Astrocyte (in vitro differentiated cells and primary cell): ENCODE measurements at regions not wholly inside any gene's neighbourhood (a gene's known extent, or its start where the extent isn't known, plus 50 kb on each side); places are given as distances from the start of the nearest gene placed in this dataset.

Source experiments
- DNase-seq: peaks from one replicate; pipeline ENCODE4 v3.0.0-alpha.2; 2010; ENCODE audit warnings: low read depth
- FAIRE-seq: peaks from 2 replicates; lab custom pipeline; 2011; peaks lifted over from hg19 to GRCh38; lab: Jason Lieb, UNC
- H2AFZ ChIP-seq: 2 replicates; pipeline ENCODE4 v1.6.0; 2012; ENCODE audit warnings: low read depth, low read length, inconsistent platforms
- H3K27ac ChIP-seq: 2 replicates; pipeline ENCODE4 v1.5.1; 2011; ENCODE audit warnings: low read depth, low read length, inconsistent platforms
- H3K27me3 ChIP-seq: 2 replicates; pipeline ENCODE4 v1.6.0; 2011; ENCODE audit warnings: low read length, inconsistent platforms; ENCODE audit not compliant: insufficient read depth
- H3K36me3 ChIP-seq: 2 replicates; pipeline ENCODE4 v1.5.1; 2011; ENCODE audit warnings: low read length, inconsistent platforms; ENCODE audit not compliant: insufficient read depth
- H3K4me1 ChIP-seq: 2 replicates; pipeline ENCODE4 v1.5.1; 2011; ENCODE audit warnings: low read length, inconsistent platforms; ENCODE audit not compliant: insufficient read depth
- H3K4me2 ChIP-seq: 2 replicates; pipeline ENCODE4 v1.6.0; 2012; ENCODE audit warnings: low read length, inconsistent platforms
- H3K4me3 ChIP-seq: 2 replicates; pipeline ENCODE4 v1.5.1; 2011; ENCODE audit warnings: low read depth, mild to moderate bottlenecking, low read length, inconsistent platforms; ENCODE audit not compliant: insufficient read depth
- H3K79me2 ChIP-seq: 2 replicates; pipeline ENCODE4 v1.6.0; 2012; ENCODE audit warnings: mild to moderate bottlenecking, low read length, inconsistent platforms; ENCODE audit not compliant: insufficient read depth
- H3K9ac ChIP-seq: 2 replicates; pipeline ENCODE4 v1.6.0; 2012; ENCODE audit warnings: mild to moderate bottlenecking, low read length, inconsistent platforms
- H3K9me3 ChIP-seq: 2 replicates; pipeline ENCODE4 v1.5.1; 2012; ENCODE audit warnings: low read depth, mild to moderate bottlenecking, low read length, inconsistent platforms; ENCODE audit not compliant: insufficient read depth
- H4K20me1 ChIP-seq: 2 replicates; pipeline ENCODE4 v1.6.0; 2012; ENCODE audit warnings: low read length, inconsistent platforms; ENCODE audit not compliant: insufficient read depth
- H3K27ac Mint-ChIP-seq: one replicate; pipeline ENCODE4 v1.8.0; 2021; ENCODE audit warnings: mild to moderate bottlenecking, mixed read lengths; ENCODE audit not compliant: unreplicated experiment
- H3K27me3 Mint-ChIP-seq: one replicate; pipeline ENCODE4 v1.8.0; 2021; ENCODE audit warnings: low read depth, mixed read lengths; ENCODE audit not compliant: unreplicated experiment
- H3K36me3 Mint-ChIP-seq: one replicate; pipeline ENCODE4 v1.8.0; 2021; ENCODE audit warnings: low read depth, mixed read lengths; ENCODE audit not compliant: unreplicated experiment
- H3K4me1 Mint-ChIP-seq: one replicate; pipeline ENCODE4 v1.8.0; 2021; ENCODE audit warnings: low read depth, mixed read lengths; ENCODE audit not compliant: unreplicated experiment
- H3K4me3 Mint-ChIP-seq: one replicate; pipeline ENCODE4 v1.8.0; 2021; ENCODE audit warnings: mild to moderate bottlenecking, moderate library complexity, mixed read lengths; ENCODE audit not compliant: unreplicated experiment
- H3K9me3 Mint-ChIP-seq: one replicate; pipeline ENCODE4 v1.8.0; 2021; ENCODE audit warnings: mild to moderate bottlenecking, mixed read lengths; ENCODE audit not compliant: unreplicated experiment
- EZH2 ChIP-seq: IDR thresholded peaks from 2 replicates; pipeline ENCODE4 v1.6.1; 2012; ENCODE audit warnings: mild to moderate bottlenecking, low read length, inconsistent platforms; ENCODE audit not compliant: insufficient read depth
- TF ChIP-seq, protein P1 (sequence below): IDR thresholded peaks from 2 replicates; pipeline ENCODE4 v1.5.1; 2011; ENCODE audit warnings: low read depth, mild to moderate bottlenecking, inconsistent platforms, low read length, moderate library complexity; ENCODE audit not compliant: insufficient read depth

DNA sequence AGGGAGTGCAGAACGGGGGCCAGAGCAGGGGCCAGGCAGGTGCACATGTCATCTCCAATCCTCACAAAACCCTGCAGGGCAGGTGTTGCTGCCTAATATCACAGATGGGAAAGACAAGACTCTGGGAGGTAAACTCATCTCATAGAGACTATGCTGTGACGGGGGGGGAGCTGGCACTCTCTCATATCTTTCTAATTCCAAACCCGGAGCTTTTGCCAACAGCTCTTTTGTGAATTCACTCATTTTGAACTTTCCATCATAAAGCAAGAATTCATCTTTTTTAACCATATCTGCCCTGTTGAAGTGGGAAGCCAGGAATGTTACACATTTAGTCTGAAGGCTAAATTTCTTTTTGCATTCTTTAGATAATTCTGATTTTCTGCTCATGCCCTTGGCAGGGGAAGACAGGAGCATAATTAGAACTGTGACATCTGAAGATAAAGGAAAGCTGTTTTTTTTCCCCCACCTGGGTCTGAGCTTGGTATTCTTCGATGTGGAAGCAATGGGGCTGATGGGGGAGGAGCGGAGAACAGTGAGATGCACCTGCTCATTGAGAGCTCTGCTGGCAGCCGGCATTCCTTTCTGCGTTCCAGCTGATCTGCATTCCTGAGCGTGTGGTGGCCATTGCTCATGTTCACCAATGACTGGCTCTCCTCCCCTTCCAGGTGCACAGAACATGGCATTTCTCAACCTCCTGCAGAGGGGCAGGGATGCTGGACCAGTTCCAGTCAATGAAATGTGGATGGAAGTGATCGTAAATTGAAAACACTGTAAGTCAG lies 159.2 kb downstream of the NSG2 start:
- Histone ChIP-seq H3K27me3 (no peaks in the 10 kb centered on the region), H3K9me3 (no peaks in the 10 kb centered on the region), H3K27ac (no peak overlapping the region), H3K9ac (no peak overlapping the region), H3K36me3 (no peaks in the 10 kb centered on the region), H3K4me1 (no peaks in the 10 kb centered on the region), H2AFZ (no peak overlapping the region), H3K4me3 (no peak overlapping the region), H3K79me2 (no peaks in the 10 kb centered on the region), H4K20me1 (no peaks in the 10 kb centered on the region), H3K4me2 (no peak overlapping the region)
- FAIRE-seq (no peak), DNase-seq (peak; percentile 58)
- Mint-ChIP-seq H3K4me1 (peaks cover 7% of the 10 kb centered on the region), H3K36me3 (no peaks in the 10 kb centered on the region), H3K4me3 (no peak overlapping the region), H3K27me3 (peaks cover 10% of the 10 kb centered on the region), H3K9me3 (peaks cover 4% of the 10 kb centered on the region), H3K27ac (no peak overlapping the region)
- TF ChIP-seq EZH2 = no peak
- TF ChIP-seq, protein P1, sequence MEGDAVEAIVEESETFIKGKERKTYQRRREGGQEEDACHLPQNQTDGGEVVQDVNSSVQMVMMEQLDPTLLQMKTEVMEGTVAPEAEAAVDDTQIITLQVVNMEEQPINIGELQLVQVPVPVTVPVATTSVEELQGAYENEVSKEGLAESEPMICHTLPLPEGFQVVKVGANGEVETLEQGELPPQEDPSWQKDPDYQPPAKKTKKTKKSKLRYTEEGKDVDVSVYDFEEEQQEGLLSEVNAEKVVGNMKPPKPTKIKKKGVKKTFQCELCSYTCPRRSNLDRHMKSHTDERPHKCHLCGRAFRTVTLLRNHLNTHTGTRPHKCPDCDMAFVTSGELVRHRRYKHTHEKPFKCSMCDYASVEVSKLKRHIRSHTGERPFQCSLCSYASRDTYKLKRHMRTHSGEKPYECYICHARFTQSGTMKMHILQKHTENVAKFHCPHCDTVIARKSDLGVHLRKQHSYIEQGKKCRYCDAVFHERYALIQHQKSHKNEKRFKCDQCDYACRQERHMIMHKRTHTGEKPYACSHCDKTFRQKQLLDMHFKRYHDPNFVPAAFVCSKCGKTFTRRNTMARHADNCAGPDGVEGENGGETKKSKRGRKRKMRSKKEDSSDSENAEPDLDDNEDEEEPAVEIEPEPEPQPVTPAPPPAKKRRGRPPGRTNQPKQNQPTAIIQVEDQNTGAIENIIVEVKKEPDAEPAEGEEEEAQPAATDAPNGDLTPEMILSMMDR = no peak

DNA sequence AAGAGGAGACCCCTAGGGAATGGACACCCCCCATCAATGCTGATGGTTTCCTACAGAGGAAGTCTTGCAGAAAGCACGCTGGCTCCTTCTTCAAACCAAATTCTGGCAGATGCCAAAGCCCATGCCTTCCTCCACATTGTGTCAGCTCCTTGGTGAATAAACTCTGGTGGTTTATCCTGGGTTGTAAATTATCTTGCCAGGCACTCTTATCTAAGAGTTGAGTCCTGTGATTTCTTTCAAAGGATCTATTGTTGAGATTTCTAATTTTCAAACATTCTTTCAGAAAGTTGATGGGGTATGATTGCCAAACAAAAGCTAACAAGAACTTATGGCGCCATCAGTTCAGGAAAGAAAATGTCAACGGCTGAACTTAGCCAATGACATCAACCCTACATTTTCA lies 160.4 kb downstream of the NSG2 start:
- Histone ChIP-seq H3K36me3 (no peaks in the 10 kb centered on the region), H3K4me2 (no peak overlapping the region), H3K79me2 (no peaks in the 10 kb centered on the region), H3K4me3 (no peak overlapping the region), H3K4me1 (no peaks in the 10 kb centered on the region), H2AFZ (no peak overlapping the region), H3K9ac (no peak overlapping the region), H3K27ac (no peak overlapping the region), H4K20me1 (no peaks in the 10 kb centered on the region), H3K9me3 (no peaks in the 10 kb centered on the region), H3K27me3 (peaks cover 2% of the 10 kb centered on the region)
- no peak for TF ChIP-seq EZH2
- TF ChIP-seq, protein P1 = no peak
- Mint-ChIP-seq H3K36me3 (no peaks in the 10 kb centered on the region), H3K27me3 (peaks cover 19% of the 10 kb centered on the region), H3K4me3 (no peak overlapping the region), H3K9me3 (peaks cover 4% of the 10 kb centered on the region), H3K4me1 (peaks cover 7% of the 10 kb centered on the region), H3K27ac (no peak overlapping the region)
- FAIRE-seq (no peak), DNase-seq (no peak)
